Lung (tissue), 11 donors: ENCODE measurements at regions not wholly inside any gene's neighbourhood (a gene's known extent, or its start where the extent isn't known, plus 50 kb on each side); places are given as distances from the start of the nearest gene placed in this dataset.

ENCODE experiments used
- ATAC-seq: fragments of 200-7000 bp; cut with Tn5 transposase; one replicate; pipeline ENCODE4 v1.9.1; 2020; ENCODE audit warnings: moderate number of reproducible peaks; ENCODE audit not compliant: insufficient read depth, low FRiP score
- DNase-seq, 3 donors: peaks; one replicate each; pipeline ENCODE4 v3.0.0-alpha.2; 2013 to 2017
- H3K27ac ChIP-seq, 2 donors: one replicate each; pipeline ENCODE4 v1.5.1; 2013; ENCODE audit warnings: mild to moderate bottlenecking in 2 of 2, moderate library complexity in 2 of 2, control low read depth in 1 of 2, inconsistent platforms in 1 of 2, low read depth in 1 of 2, low read length in 1 of 2
- H3K27me3 ChIP-seq, 3 donors: one replicate each; pipeline ENCODE4 v1.5.1; 2013; ENCODE audit warnings: low read length in 2 of 3; ENCODE audit not compliant: control insufficient read depth in 3 of 3, insufficient read depth in 3 of 3
- H3K36me3 ChIP-seq, 4 donors: one replicate each; pipeline ENCODE4 v1.5.1; 2013; ENCODE audit warnings: low read length in 4 of 4, mild to moderate bottlenecking in 1 of 4, moderate library complexity in 1 of 4; ENCODE audit not compliant: control insufficient read depth in 4 of 4, insufficient read depth in 4 of 4
- H3K4me1 ChIP-seq, 5 donors: one replicate each; pipeline ENCODE4 v1.5.1; 2013; ENCODE audit warnings: low read length in 5 of 5, mild to moderate bottlenecking in 2 of 5, moderate library complexity in 1 of 5; ENCODE audit not compliant: control insufficient read depth in 5 of 5, insufficient read depth in 5 of 5
- H3K4me3 ChIP-seq: one replicate; pipeline ENCODE4 v1.5.1; 2013; ENCODE audit warnings: mild to moderate bottlenecking, control low read depth, moderate library complexity
- H3K9ac ChIP-seq, 2 donors: one replicate each; pipeline ENCODE4 v1.5.1; 2013; ENCODE audit warnings: low read length in 2 of 2, control low read depth in 1 of 2; ENCODE audit not compliant: insufficient read depth in 1 of 2
- H3K9me3 ChIP-seq, 4 donors: one replicate each; pipeline ENCODE4 v1.5.1; 2013; ENCODE audit warnings: low read length in 3 of 4, mild to moderate bottlenecking in 1 of 4, moderate library complexity in 1 of 4; ENCODE audit not compliant: control insufficient read depth in 4 of 4, insufficient read depth in 3 of 4
- CTCF ChIP-seq: IDR thresholded peaks from 2 replicates; pipeline ENCODE4 v1.5.1; 2012; ENCODE audit warnings: mild to moderate bottlenecking; ENCODE audit errors: control extremely low read depth, extremely low read depth
- WGBS, 2 donors: extraction: QIAGEN DNeasy Blood & Tissue Kit; methylation state at CpG; one replicate each; pipeline ENCODE4 v1.1.7; 2013; 5-methylcytosine and 5-hydroxymethylcytosine counted together
- donor health status: control.
- donor health status: control.
- donor health status: Bipolar disorder and iron deficiency.
- donor health status: healthy.
- donor health status: DM: yes; HTN: yes; CAD: no.

- DNase-seq (no peak), ATAC-seq (no peak)
- no peak overlapping the region for H3K4me3 ChIP-seq
- 95% methylated on average over 3 of the region's 3 CpGs for WGBS, 2 donors
- H3K27me3 ChIP-seq = peaks cover 0 to 3% (median 0%) of the 10 kb centered on the region in 3 donors
- no peak overlapping the region for H3K9ac ChIP-seq
- peaks cover 0 to 20% (median 2%) of the 10 kb centered on the region in 5 donors for H3K4me1 ChIP-seq
- no peak for TF ChIP-seq CTCF
- no peaks in the 10 kb centered on the region for H3K36me3 ChIP-seq
- no peaks in the 10 kb centered on the region for H3K9me3 ChIP-seq
- H3K27ac ChIP-seq = no peak overlapping the region
These were observed 154.6 kb downstream of the INO80D start for GRCh38 chr2:205931388-205931787.

- ATAC-seq (no peak), DNase-seq (peak in 2 of 3 donors; percentile 61 to 71)
- peaks cover 0 to 29% (median 2%) of the 10 kb centered on the region in 5 donors for H3K4me1 ChIP-seq
- H3K9ac ChIP-seq = no peak overlapping the region
- WGBS, 2 donors = 43 to 46% methylated on average over 4 of the region's 4 CpGs
- TF ChIP-seq CTCF = no peak
- no peaks in the 10 kb centered on the region for H3K36me3 ChIP-seq
- no peaks in the 10 kb centered on the region for H3K9me3 ChIP-seq
- peaks cover 0 to 5% (median 0%) of the 10 kb centered on the region in 3 donors for H3K27me3 ChIP-seq
- H3K27ac ChIP-seq = no peak overlapping the region
- H3K4me3 ChIP-seq = no peak overlapping the region
These were observed 155.8 kb downstream of the INO80D start for GRCh38 chr2:205930209-205930608.

- 74 to 89% methylated on average over 9 of the region's 9 CpGs for WGBS, 2 donors
- no peak overlapping the region for H3K4me3 ChIP-seq
- no peak for TF ChIP-seq CTCF
- H3K27ac ChIP-seq = no peak overlapping the region
- no peak overlapping the region for H3K9ac ChIP-seq
- H3K4me1 ChIP-seq = peaks cover 0 to 29% (median 2%) of the 10 kb centered on the region in 5 donors
- ATAC-seq = no peak
- no peak for DNase-seq
- no peaks in the 10 kb centered on the region for H3K9me3 ChIP-seq
- H3K27me3 ChIP-seq = peaks cover 0 to 5% (median 0%) of the 10 kb centered on the region in 3 donors
- no peaks in the 10 kb centered on the region for H3K36me3 ChIP-seq
These were observed 156.6 kb downstream of the INO80D start for GRCh38 chr2:205929246-205929942.
